Activated T-helper 17 cell treated with anti-CD3 and anti-CD28 coated beads, Interleukin-2, amount 50 U/mL, for 72 hours (primary cell): ENCODE measurements at regions not wholly inside any gene's neighbourhood (a gene's known extent, or its start where the extent isn't known, plus 50 kb on each side); places are given as distances from the start of the nearest gene placed in this dataset.

Source experiments
- ATAC-seq: fragments of 150-1000 bp; cut with Tn5 transposase; replicated peaks from 2 replicates; pipeline ENCODE4 v1.10.0; 2021; ENCODE audit warnings: mild to moderate bottlenecking, moderate library complexity
- H3K27ac Mint-ChIP-seq: one replicate; pipeline ENCODE4 v1.8.0; 2022; ENCODE audit warnings: mixed read lengths
- H3K27me3 Mint-ChIP-seq: one replicate; pipeline ENCODE4 v1.8.0; 2022; ENCODE audit warnings: mixed read lengths
- H3K36me3 Mint-ChIP-seq: one replicate; pipeline ENCODE4 v1.8.0; 2022; ENCODE audit warnings: low read depth, mild to moderate bottlenecking, mixed read lengths
- H3K4me1 Mint-ChIP-seq: one replicate; pipeline ENCODE4 v1.8.0; 2022; ENCODE audit warnings: mixed read lengths
- H3K4me3 Mint-ChIP-seq: one replicate; pipeline ENCODE4 v1.8.0; 2022; ENCODE audit warnings: mild to moderate bottlenecking, mixed read lengths
- H3K9me3 Mint-ChIP-seq: one replicate; pipeline ENCODE4 v1.8.0; 2022; ENCODE audit warnings: mixed read lengths

- Mint-ChIP-seq H3K4me3 (no peak overlapping the region), H3K36me3 (no peaks in the 10 kb centered on the region), H3K27me3 (peaks cover 25% of the 10 kb centered on the region), H3K27ac (no peak overlapping the region), H3K4me1 (no peaks in the 10 kb centered on the region), H3K9me3 (peaks cover 3% of the 10 kb centered on the region)
- ATAC-seq = no peak
Observed at GRCh38 chr2:6671913-6672312, 193.8 kb downstream of the CMPK2 start.

DNA sequence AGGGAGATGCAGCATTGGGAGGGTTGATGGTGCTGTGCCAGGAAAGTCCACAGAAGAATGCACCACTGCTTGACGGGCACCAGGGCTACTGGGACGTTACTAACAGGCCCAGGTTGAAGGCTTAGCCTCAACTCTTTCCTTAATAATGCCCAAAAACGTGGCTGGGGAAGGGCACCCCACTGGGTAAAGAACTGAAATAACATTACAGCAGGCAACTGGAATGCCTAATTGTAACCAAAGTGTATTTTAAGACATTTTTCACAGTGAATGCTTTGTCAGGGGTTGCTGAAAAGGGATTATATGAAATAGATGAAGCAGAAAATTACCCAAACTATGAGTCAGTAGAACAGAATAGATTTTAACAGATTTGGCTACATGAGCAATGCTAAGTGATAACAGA, 191.3 kb downstream of the CMPK2 start:
- H3K36me3 Mint-ChIP-seq = no peaks in the 10 kb centered on the region
- H3K27ac Mint-ChIP-seq = no peak overlapping the region
- no peaks in the 10 kb centered on the region for H3K9me3 Mint-ChIP-seq
- no peaks in the 10 kb centered on the region for H3K4me1 Mint-ChIP-seq
- H3K27me3 Mint-ChIP-seq = peaks cover 20% of the 10 kb centered on the region
- no peak for ATAC-seq
- H3K4me3 Mint-ChIP-seq = no peak overlapping the region

DNA sequence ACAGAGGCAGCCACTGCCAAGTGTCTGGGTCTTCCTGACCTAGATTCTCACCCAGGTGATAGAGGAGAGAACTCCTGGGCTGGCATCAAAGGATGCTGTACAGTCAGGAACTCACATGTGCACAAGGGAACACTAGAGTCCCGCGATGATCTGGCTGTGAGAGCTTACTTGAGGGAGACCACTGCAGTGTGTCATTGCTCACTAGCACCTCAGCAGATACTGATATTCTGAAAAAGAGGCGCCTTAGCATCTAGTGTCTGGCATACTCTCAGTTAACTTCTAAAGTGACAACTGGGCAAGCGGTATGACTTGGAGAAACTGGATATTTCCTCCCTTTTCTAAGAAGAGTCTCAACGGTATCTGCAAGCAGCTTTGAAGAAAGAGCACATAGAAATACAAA, 189.9 kb downstream of the CMPK2 start:
- no peaks in the 10 kb centered on the region for H3K4me1 Mint-ChIP-seq
- ATAC-seq = no peak
- H3K4me3 Mint-ChIP-seq = no peak overlapping the region
- peaks cover 26% of the 10 kb centered on the region for H3K27me3 Mint-ChIP-seq
- H3K36me3 Mint-ChIP-seq = no peaks in the 10 kb centered on the region
- H3K27ac Mint-ChIP-seq = no peak overlapping the region
- H3K9me3 Mint-ChIP-seq = no peaks in the 10 kb centered on the region

DNA sequence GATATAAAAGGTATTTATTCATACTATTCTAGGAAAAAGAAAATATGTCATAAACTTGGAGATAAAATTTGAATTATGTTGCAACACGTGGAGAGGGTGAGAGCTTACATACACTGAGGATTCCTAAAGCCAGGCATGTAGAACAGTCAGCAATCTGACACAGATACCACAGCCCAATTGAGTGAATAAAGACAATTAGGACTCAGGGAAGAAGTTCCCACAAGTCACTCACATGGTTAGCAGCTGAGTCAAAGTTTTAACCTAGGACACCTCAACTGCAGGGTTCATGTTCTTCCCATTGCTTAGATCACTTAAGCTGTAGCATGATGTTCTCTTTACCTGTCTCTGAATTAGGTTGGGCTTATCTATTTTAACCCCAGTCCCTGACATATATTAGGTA, 189.5 kb downstream of the CMPK2 start:
- H3K9me3 Mint-ChIP-seq = no peaks in the 10 kb centered on the region
- no peak overlapping the region for H3K4me3 Mint-ChIP-seq
- H3K4me1 Mint-ChIP-seq = no peaks in the 10 kb centered on the region
- H3K27me3 Mint-ChIP-seq = peaks cover 26% of the 10 kb centered on the region
- no peaks in the 10 kb centered on the region for H3K36me3 Mint-ChIP-seq
- no peak for ATAC-seq
- no peak overlapping the region for H3K27ac Mint-ChIP-seq

GRCh38 chr2:6676776-6677175, 188.9 kb downstream of the CMPK2 start:
- no peaks in the 10 kb centered on the region for H3K4me1 Mint-ChIP-seq
- no peaks in the 10 kb centered on the region for H3K9me3 Mint-ChIP-seq
- H3K36me3 Mint-ChIP-seq = no peaks in the 10 kb centered on the region
- no peak overlapping the region for H3K4me3 Mint-ChIP-seq
- peaks cover 26% of the 10 kb centered on the region for H3K27me3 Mint-ChIP-seq
- no peak for ATAC-seq
- H3K27ac Mint-ChIP-seq = no peak overlapping the region

GRCh38 chr2:6679471-6679870, 186.2 kb downstream of the CMPK2 start:
- no peak overlapping the region for H3K4me3 Mint-ChIP-seq
- no peak overlapping the region for H3K27ac Mint-ChIP-seq
- no peak for ATAC-seq
- H3K36me3 Mint-ChIP-seq = no peaks in the 10 kb centered on the region
- H3K9me3 Mint-ChIP-seq = no peaks in the 10 kb centered on the region
- H3K27me3 Mint-ChIP-seq = peaks cover 17% of the 10 kb centered on the region
- H3K4me1 Mint-ChIP-seq = no peaks in the 10 kb centered on the region

- Mint-ChIP-seq H3K27ac (no peak overlapping the region), H3K9me3 (no peaks in the 10 kb centered on the region)
Observed at GRCh38 chr2:6683516-6683915, 182.2 kb downstream of the CMPK2 start.

DNA sequence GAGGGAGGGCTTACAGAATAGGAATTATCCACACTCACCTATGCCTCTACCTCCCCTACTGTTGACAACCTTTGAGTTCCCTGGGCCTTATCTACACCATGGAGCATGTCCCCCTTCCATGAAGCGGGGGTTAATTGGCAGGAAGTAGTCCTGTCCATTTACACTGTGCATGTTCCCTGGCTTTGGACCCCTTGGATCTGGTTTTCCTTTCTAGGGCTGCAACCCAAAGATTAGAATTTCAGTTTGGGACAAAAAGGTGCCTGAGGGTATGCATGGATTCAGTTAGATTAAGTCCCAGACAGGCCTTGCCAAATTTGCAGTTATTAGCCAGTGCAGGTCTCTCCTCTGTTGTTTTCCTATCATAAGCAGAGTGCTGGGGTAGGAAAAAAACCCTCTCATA, 180.3 kb downstream of the CMPK2 start:
- Mint-ChIP-seq H3K4me1 (no peaks in the 10 kb centered on the region), H3K36me3 (no peaks in the 10 kb centered on the region), H3K27me3 (peaks cover 4% of the 10 kb centered on the region), H3K9me3 (no peaks in the 10 kb centered on the region), H3K27ac (no peak overlapping the region), H3K4me3 (no peak overlapping the region)
- no peak for ATAC-seq

More at GRCh38 chr2:6683516-6683915, 182.2 kb downstream of the CMPK2 start:
- H3K36me3 Mint-ChIP-seq = no peaks in the 10 kb centered on the region
- no peak for ATAC-seq
- peaks cover 17% of the 10 kb centered on the region for H3K27me3 Mint-ChIP-seq
- H3K4me3 Mint-ChIP-seq = no peak overlapping the region
- no peaks in the 10 kb centered on the region for H3K4me1 Mint-ChIP-seq

GRCh38 chr2:6692056-6692455, 173.7 kb downstream of the CMPK2 start:
- Mint-ChIP-seq H3K27me3 (peaks cover 3% of the 10 kb centered on the region), H3K36me3 (no peaks in the 10 kb centered on the region), H3K4me3 (no peak overlapping the region), H3K9me3 (no peaks in the 10 kb centered on the region), H3K4me1 (no peaks in the 10 kb centered on the region), H3K27ac (no peak overlapping the region)
- ATAC-seq = no peak

- H3K36me3 Mint-ChIP-seq = no peaks in the 10 kb centered on the region
- no peaks in the 10 kb centered on the region for H3K4me1 Mint-ChIP-seq
- H3K27ac Mint-ChIP-seq = no peak overlapping the region
- H3K27me3 Mint-ChIP-seq = peaks cover 3% of the 10 kb centered on the region
- no peaks in the 10 kb centered on the region for H3K9me3 Mint-ChIP-seq
- no peak for ATAC-seq
- no peak overlapping the region for H3K4me3 Mint-ChIP-seq
Observed at GRCh38 chr2:6692819-6693218, 172.9 kb downstream of the CMPK2 start.

GRCh38 chr2:6694555-6694954, 171.2 kb downstream of the CMPK2 start:
- H3K9me3 Mint-ChIP-seq = no peaks in the 10 kb centered on the region
- no peaks in the 10 kb centered on the region for H3K36me3 Mint-ChIP-seq
- H3K4me1 Mint-ChIP-seq = no peaks in the 10 kb centered on the region
- no peak overlapping the region for H3K27ac Mint-ChIP-seq
- H3K4me3 Mint-ChIP-seq = no peak overlapping the region
- peaks cover 3% of the 10 kb centered on the region for H3K27me3 Mint-ChIP-seq
- ATAC-seq = no peak

DNA sequence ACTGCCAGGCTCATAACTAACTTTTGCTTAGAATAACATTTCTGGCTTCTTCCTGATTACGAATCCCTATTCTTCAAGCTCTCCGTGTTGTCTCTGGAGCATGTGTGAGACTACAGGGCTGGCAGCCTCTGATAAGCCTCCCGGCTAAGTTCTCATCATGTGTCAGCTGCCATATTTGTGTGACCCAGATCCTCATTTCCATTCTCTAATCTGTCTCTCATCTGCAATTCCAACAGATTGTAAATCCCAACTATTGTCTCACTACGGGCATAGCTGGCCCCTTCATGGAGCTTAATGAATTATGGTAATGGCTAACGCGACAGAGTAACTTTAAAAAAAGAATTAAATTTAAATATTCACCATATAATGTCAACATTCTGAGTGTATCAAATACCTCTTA, 165.4 kb downstream of the CMPK2 start:
- H3K27ac Mint-ChIP-seq = no peak overlapping the region
- no peaks in the 10 kb centered on the region for H3K36me3 Mint-ChIP-seq
- H3K4me3 Mint-ChIP-seq = no peak overlapping the region
- H3K27me3 Mint-ChIP-seq = peaks cover 6% of the 10 kb centered on the region
- no peak for ATAC-seq
- H3K4me1 Mint-ChIP-seq = no peaks in the 10 kb centered on the region
- H3K9me3 Mint-ChIP-seq = peaks cover 4% of the 10 kb centered on the region

DNA sequence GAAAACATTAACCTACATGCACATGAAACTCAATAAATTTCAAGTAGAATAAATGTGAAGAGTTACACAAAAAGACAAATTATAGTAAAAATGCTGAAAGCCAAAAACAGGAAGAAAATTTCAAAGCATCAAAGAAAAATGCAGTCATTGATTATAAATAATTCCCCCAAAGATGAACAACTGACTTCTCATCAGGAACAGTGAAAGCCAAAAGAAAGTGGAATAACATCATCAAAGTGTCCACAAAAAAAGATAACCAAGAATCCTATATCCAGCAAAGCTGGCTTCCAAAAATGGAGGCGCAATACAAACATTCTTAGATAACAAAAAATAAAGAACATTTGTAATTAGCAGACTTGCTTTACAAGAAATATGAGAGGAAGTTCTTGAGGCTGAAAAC, 161.6 kb downstream of the CMPK2 start:
- Mint-ChIP-seq H3K27me3 (peaks cover 10% of the 10 kb centered on the region), H3K36me3 (no peaks in the 10 kb centered on the region), H3K27ac (no peak overlapping the region), H3K4me1 (no peaks in the 10 kb centered on the region), H3K9me3 (peaks cover 8% of the 10 kb centered on the region), H3K4me3 (no peak overlapping the region)
- no peak for ATAC-seq

GRCh38 chr2:6721395-6721794, 144.3 kb downstream of the CMPK2 start:
- Mint-ChIP-seq H3K36me3 (no peaks in the 10 kb centered on the region), H3K27ac (no peak overlapping the region), H3K9me3 (no peaks in the 10 kb centered on the region), H3K4me1 (no peaks in the 10 kb centered on the region), H3K27me3 (peaks cover 14% of the 10 kb centered on the region), H3K4me3 (no peak overlapping the region)
- ATAC-seq = no peak

DNA sequence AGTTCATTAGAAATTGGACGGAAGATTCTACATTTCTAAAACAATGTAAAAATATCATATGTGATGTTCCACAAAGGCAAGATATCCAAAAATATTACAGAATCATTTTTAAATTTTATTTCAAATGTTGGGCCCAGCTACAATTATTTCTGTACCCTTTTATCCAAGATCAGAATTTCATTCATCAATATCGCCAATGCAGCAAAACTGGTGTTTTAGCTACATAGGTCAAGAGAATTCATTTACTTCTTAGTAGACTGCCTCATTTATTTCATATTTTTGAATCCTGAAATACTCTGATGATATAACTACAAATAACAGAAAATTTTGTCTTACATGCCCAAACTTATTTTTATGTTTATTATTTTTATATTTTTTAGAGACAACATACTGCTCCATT, 143.1 kb downstream of the CMPK2 start:
- Mint-ChIP-seq H3K4me3 (no peak overlapping the region), H3K4me1 (no peaks in the 10 kb centered on the region)
- ATAC-seq = no peak

DNA sequence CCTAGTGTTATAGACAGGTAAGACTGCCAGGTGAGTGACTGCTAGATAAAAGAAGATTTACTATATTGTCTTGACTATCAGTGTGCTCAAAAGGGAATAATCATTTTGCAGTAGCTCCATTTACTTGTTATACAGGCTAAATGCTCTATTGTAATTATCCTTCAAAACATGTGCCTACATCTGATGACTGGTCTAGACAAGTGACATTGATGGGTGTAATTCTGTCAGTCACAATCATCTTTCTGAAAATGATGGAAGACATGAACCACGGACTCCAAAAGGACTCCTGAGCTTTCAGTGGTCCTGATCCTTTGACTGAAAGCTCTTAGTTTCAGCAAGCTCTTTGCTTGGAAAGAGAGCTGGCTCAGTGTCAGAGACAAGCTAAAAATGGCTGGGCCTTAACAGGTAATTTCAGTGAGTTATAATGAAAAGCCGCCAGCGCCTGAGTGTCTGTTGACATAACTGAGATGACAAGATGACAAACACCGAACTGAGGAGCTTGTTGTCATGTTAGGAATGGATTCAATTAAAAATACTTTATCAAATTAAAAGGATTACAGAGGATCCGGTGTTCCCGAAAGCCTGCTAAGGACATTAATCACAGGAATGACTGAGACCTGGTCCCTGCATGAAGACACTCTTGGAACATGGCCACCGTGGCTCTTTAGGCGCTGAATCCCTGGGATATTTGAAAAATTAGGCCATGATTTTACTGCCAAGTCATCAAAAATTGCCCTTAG, 141.7 kb downstream of the CMPK2 start:
- Mint-ChIP-seq H3K27ac (no peak overlapping the region), H3K27me3 (peaks cover 9% of the 10 kb centered on the region), H3K9me3 (no peaks in the 10 kb centered on the region), H3K4me1 (no peaks in the 10 kb centered on the region), H3K4me3 (no peak overlapping the region), H3K36me3 (no peaks in the 10 kb centered on the region)
- no peak for ATAC-seq

More for the DNA sequence above, 143.1 kb downstream of the CMPK2 start:
- H3K27me3 Mint-ChIP-seq = peaks cover 14% of the 10 kb centered on the region
- no peaks in the 10 kb centered on the region for H3K9me3 Mint-ChIP-seq
- H3K27ac Mint-ChIP-seq = no peak overlapping the region
- H3K36me3 Mint-ChIP-seq = no peaks in the 10 kb centered on the region
